K562 (cell line): ENCODE measurements at regions not wholly inside any gene's neighbourhood (a gene's known extent, or its start where the extent isn't known, plus 50 kb on each side); places are given as distances from the start of the nearest gene placed in this dataset.

Experiments
- ATAC-seq: fragments of 200-7000 bp; cut with Tn5 transposase; 3 replicates; pipeline ENCODE4 v1.9.1; 2020; ENCODE audit warnings: moderate library complexity
- BruUV-seq: library from RNA; stranded (reverse); fragments of 400-500 nt; replicated peaks from 2 replicates; lab custom pipeline; 2021; lab: Mats Ljungman, UMichigan
- CTCF ChIA-PET: fragments of 300-600 bp; formaldehyde crosslinking; extraction: SDS; loops from one replicate; lab custom pipeline; 2021; ENCODE audit warnings: low intra/inter-chr PET ratio; lab: Yijun Ruan, JAX
- POLR2A ChIA-PET: fragments of 300-600, 350-650 bp; sonication (Branson Sonifier 250); formaldehyde crosslinking; extraction: SDS; loops from one replicate; lab custom pipeline; 2021; ENCODE audit warnings: antibody characterized with exemption, inconsistent platforms; lab: Yijun Ruan, JAX
- DNase-seq, 4 experiments: peaks; one replicate each; pipeline versions ENCODE4 v3.0.0 to v3.0.0-alpha.2; 2011 to 2018; ENCODE audit warnings: low spot score in 3 of 4, mixed read lengths in 3 of 4; ENCODE audit errors: extremely low read depth in 1 of 4
- FAIRE-seq: peaks from 2 replicates; lab custom pipeline; 2011; peaks lifted over from hg19 to GRCh38; lab: Jason Lieb, UNC
- H2AFZ ChIP-seq: 2 replicates; pipeline ENCODE4 v1.6.0; 2011; ENCODE audit warnings: low read depth, low read length, control low read depth, inconsistent platforms
- H3K27ac ChIP-seq: fragments of 200-600 bp; 3 replicates; pipeline ENCODE4 v1.8.0; 2011; ENCODE audit warnings: low read depth, mild to moderate bottlenecking, control low read depth, inconsistent platforms, low read length, moderate library complexity, mixed read lengths; ENCODE audit errors: extremely low read depth
- H3K27me3 ChIP-seq, 2 experiments: fragments of 300-600 bp in 1 of 2; 2 replicates in 1 of 2; 3 replicates in 1 of 2; pipeline versions ENCODE4 v1.6.0 to v1.8.0; 2011; ENCODE audit warnings: inconsistent platforms in 2 of 2, low read length in 2 of 2, mild to moderate bottlenecking in 1 of 2, mixed read lengths in 1 of 2, moderate library complexity in 1 of 2; ENCODE audit not compliant: control insufficient read depth in 2 of 2, insufficient read depth in 2 of 2
- H3K36me3 ChIP-seq: fragments of 300-600 bp; 3 replicates; pipeline ENCODE4 v1.8.0; 2011; ENCODE audit warnings: mild to moderate bottlenecking, low read length, inconsistent platforms; ENCODE audit not compliant: control insufficient read depth, insufficient read depth
- H3K4me1 ChIP-seq, 2 experiments: fragments of 200-600 bp in 1 of 2; replicated peaks in 1 of 2; 2 replicates in 1 of 2; 3 replicates in 1 of 2; pipeline versions ENCODE4 v1.5.1 to v1.8.0; 2011; ENCODE audit warnings: inconsistent platforms in 2 of 2, low read length in 2 of 2, mild to moderate bottlenecking in 1 of 2, mixed read lengths in 1 of 2, moderate library complexity in 1 of 2; ENCODE audit not compliant: control insufficient read depth in 2 of 2, insufficient read depth in 2 of 2
- H3K4me2 ChIP-seq: 2 replicates; pipeline ENCODE4 v1.6.1; 2011; ENCODE audit warnings: low read length, control low read depth, inconsistent platforms, mixed read lengths; ENCODE audit not compliant: insufficient read depth
- H3K4me3 ChIP-seq: fragments of 200-600 bp; sonication (generic), shearing (Covaris generic); 2 replicates; pipeline ENCODE4 v1.5.1; 2016; ENCODE audit warnings: control low read depth, inconsistent platforms
- H3K79me2 ChIP-seq: fragments of 200-600 bp; 3 replicates; pipeline ENCODE4 v1.8.0; 2011; ENCODE audit warnings: low read length, inconsistent platforms; ENCODE audit not compliant: control insufficient read depth, insufficient read depth
- H3K9ac ChIP-seq, 2 experiments: 2 replicates each; pipeline versions ENCODE4 v1.6.0 to v1.6.1; 2011; ENCODE audit warnings: low read depth in 2 of 2, low read length in 2 of 2, control low read depth in 1 of 2, inconsistent platforms in 1 of 2, mild to moderate bottlenecking in 1 of 2, mixed read lengths in 1 of 2; ENCODE audit not compliant: insufficient read depth in 1 of 2
- H3K9me1 ChIP-seq: one replicate; pipeline ENCODE4 v1.6.0; 2011; ENCODE audit warnings: inconsistent platforms, mild to moderate bottlenecking, low read length, moderate library complexity; ENCODE audit not compliant: control insufficient read depth, insufficient read depth
- H3K9me3 ChIP-seq: replicated peaks from 2 replicates; pipeline ENCODE4 v1.5.1; 2011; ENCODE audit warnings: low read depth, low read length, inconsistent platforms; ENCODE audit not compliant: control insufficient read depth, insufficient read depth
- H4K20me1 ChIP-seq: replicated peaks from 2 replicates; pipeline ENCODE4 v1.6.1; 2011; ENCODE audit warnings: low read length, inconsistent platforms, mixed read lengths; ENCODE audit not compliant: control insufficient read depth, insufficient read depth
- DDX20 ChIP-seq: fragments of 450-650 bp; IDR thresholded peaks from 2 replicates; pipeline ENCODE4 v1.6.1; 2016; ENCODE audit warnings: missing genetic modification characterization, low read depth, mild to moderate bottlenecking, missing compliant biosample characterization, moderate library complexity
- FOS ChIP-seq: IDR thresholded peaks from 3 replicates; pipeline ENCODE4 v1.6.1; 2011; ENCODE audit not compliant: insufficient read length; ENCODE audit errors: extremely low read depth
- HNRNPL ChIP-seq: fragments of 200-400 bp; formaldehyde crosslinking; IDR thresholded peaks from 2 replicates; pipeline ENCODE4 v1.6.1; 2017; ENCODE audit warnings: low read depth, mild to moderate bottlenecking, low read length
- NFYB ChIP-seq: IDR thresholded peaks from 2 replicates; pipeline ENCODE4 v1.6.1; 2011; ENCODE audit warnings: mild to moderate bottlenecking, moderate library complexity; ENCODE audit not compliant: insufficient read length; ENCODE audit errors: extremely low read depth
- NR2C2 ChIP-seq, 2 experiments: fragments of 200-800 bp in 1 of 2; sonication (Bioruptor generic) in 1 of 2; sonication (generic) in 1 of 2; formaldehyde crosslinking in 1 of 2; IDR thresholded peaks; 2 replicates each; pipeline versions ENCODE4 v1.6.1 to v1.8.0; 2016 to 2022; ENCODE audit warnings: mild to moderate bottlenecking in 1 of 2, missing compliant biosample characterization in 1 of 2, missing genetic modification characterization in 1 of 2, missing genetic modification reagents in 1 of 2
- PREB ChIP-seq: sonication (generic); formaldehyde crosslinking; IDR thresholded peaks from 2 replicates; pipeline ENCODE4 v1.8.1; 2023; ENCODE audit warnings: mild to moderate bottlenecking, missing genetic modification reagents
- SRSF7 ChIP-seq: fragments of 200-400 bp; formaldehyde crosslinking; optimal IDR thresholded peaks from 2 replicates; pipeline ENCODE3; 2017; ENCODE audit warnings: mild to moderate bottlenecking, low read depth, low read length
- ZKSCAN1 ChIP-seq: fragments of 150-350 bp; IDR thresholded peaks from 2 replicates; pipeline ENCODE4 v1.6.1; 2016; ENCODE audit warnings: low read depth, low read length
- ZNF274 ChIP-seq: IDR thresholded peaks from 2 replicates; pipeline ENCODE4 v1.6.1; 2011; ENCODE audit warnings: low read depth, mild to moderate bottlenecking, low read length, moderate library complexity, borderline replicate concordance
- ZNF511 ChIP-seq: sonication (generic); formaldehyde crosslinking; IDR thresholded peaks from 2 replicates; pipeline ENCODE4 v1.8.0; 2022; ENCODE audit warnings: mild to moderate bottlenecking, missing genetic modification reagents
- ZNF551 ChIP-seq: fragments of 250-450 bp; sonication (Bioruptor Pico); IDR thresholded peaks from 2 replicates; pipeline ENCODE4 v1.5.0; 2021; ENCODE audit warnings: mild to moderate bottlenecking, moderate library complexity
- WGBS: fragments of 100-300 bp; shearing (Covaris generic); methylation state at CpG from one replicate; pipeline ENCODE4 v1.1.6; 2016; ENCODE audit warnings: low coverage, mixed read lengths; ENCODE audit not compliant: insufficient coverage; ENCODE audit errors: missing lambda C conversion rate; 5-methylcytosine and 5-hydroxymethylcytosine counted together
- in situ Hi-C: fragments of 300-500 bp; cut with MboI; formaldehyde crosslinking; loops from 4 replicates; pipeline ENCODE4 v1.15.0; 2018; ENCODE audit warnings: inconsistent platforms, mixed read lengths
- intact Hi-C: fragments of 100-400 bp; cut with micrococcal nuclease; formaldehyde crosslinking; loops from 2 replicates; pipeline ENCODE4 v1.14.2; 2022
- TF ChIP-seq, protein P1 (sequence below): fragments of 450-650 bp; conservative IDR thresholded peaks from 2 replicates; pipeline ENCODE4 v1.6.1; 2016; ENCODE audit warnings: missing genetic modification characterization, low read depth, mild to moderate bottlenecking, missing compliant biosample characterization, moderate library complexity
- TF ChIP-seq, protein P2 (sequence below): fragments of 450-650 bp; formaldehyde crosslinking; IDR thresholded peaks from 2 replicates; pipeline ENCODE4 v1.4.0; 2022; ENCODE audit warnings: mild to moderate bottlenecking, moderate library complexity

GRCh38 chr5:28725001-28725400 lies 1686.6 kb upstream of the CDH9 start (continued):
- no peak for TF ChIP-seq HNRNPL
- TF ChIP-seq DDX20 (tag), result no peak
- no peak for TF ChIP-seq ZNF551 (CRISPR knock-in tag)
- no peak for TF ChIP-seq PREB
- no peak for TF ChIP-seq NFYB

GRCh38 chr5:28714907-28715698 lies 1676.7 kb upstream of the CDH9 start:
- Histone ChIP-seq H3K36me3 (no peaks in the 10 kb centered on the region), H3K27ac (no peak overlapping the region), H3K9me3 (no peaks in the 10 kb centered on the region), H3K9me1 (no peaks in the 10 kb centered on the region), H3K4me2 (no peak overlapping the region), H3K4me1 (no peaks in the 10 kb centered on the region), H3K9ac (no peak overlapping the region), H4K20me1 (no peaks in the 10 kb centered on the region), H3K79me2 (no peaks in the 10 kb centered on the region), H2AFZ (no peak overlapping the region), H3K4me3 (no peak overlapping the region), H3K27me3 (no peaks in the 10 kb centered on the region)
- WGBS, result 5% methylated on average over 4 of the region's 4 CpGs
- ChIA-PET POLR2A (no interaction called here), CTCF (no interaction called here)
- ATAC-seq, result no peak
- DNase-seq, result no peak
- BruUV-seq, result no TSS peak
- intact Hi-C loops, result no loop called here
- peak; percentile 59 for FAIRE-seq
- in situ Hi-C loops, result no loop called here
- TF ChIP-seq FOS, result no peak
- no peak for TF ChIP-seq ZNF274
- no peak for TF ChIP-seq ZKSCAN1
- no peak for TF ChIP-seq NR2C2 (CRISPR knock-in tag; IDR thresholded peaks at IDR 0.05)
- TF ChIP-seq NR2C2 (tag; IDR thresholded peaks at IDR 0.05), result no peak
- no peak for TF ChIP-seq SRSF7
- TF ChIP-seq, protein P1, sequence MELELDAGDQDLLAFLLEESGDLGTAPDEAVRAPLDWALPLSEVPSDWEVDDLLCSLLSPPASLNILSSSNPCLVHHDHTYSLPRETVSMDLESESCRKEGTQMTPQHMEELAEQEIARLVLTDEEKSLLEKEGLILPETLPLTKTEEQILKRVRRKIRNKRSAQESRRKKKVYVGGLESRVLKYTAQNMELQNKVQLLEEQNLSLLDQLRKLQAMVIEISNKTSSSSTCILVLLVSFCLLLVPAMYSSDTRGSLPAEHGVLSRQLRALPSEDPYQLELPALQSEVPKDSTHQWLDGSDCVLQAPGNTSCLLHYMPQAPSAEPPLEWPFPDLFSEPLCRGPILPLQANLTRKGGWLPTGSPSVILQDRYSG, result no peak
- TF ChIP-seq ZNF511 (CRISPR knock-in tag), result no peak
- TF ChIP-seq, protein P2, sequence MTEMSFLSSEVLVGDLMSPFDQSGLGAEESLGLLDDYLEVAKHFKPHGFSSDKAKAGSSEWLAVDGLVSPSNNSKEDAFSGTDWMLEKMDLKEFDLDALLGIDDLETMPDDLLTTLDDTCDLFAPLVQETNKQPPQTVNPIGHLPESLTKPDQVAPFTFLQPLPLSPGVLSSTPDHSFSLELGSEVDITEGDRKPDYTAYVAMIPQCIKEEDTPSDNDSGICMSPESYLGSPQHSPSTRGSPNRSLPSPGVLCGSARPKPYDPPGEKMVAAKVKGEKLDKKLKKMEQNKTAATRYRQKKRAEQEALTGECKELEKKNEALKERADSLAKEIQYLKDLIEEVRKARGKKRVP, result no peak
